GM23248 (cell line): ENCODE measurements at regions not wholly inside any gene's neighbourhood (a gene's known extent, or its start where the extent isn't known, plus 50 kb on each side); places are given as distances from the start of the nearest gene placed in this dataset.

Source experiments
- DNase-seq: peaks from one replicate; pipeline ENCODE4 v3.0.0-alpha.2; 2015
- H2AFZ ChIP-seq: fragments of 200-600 bp; sonication (generic); 2 replicates; pipeline ENCODE4 v1.6.1; 2016; ENCODE audit warnings: antibody characterized with exemption
- H3F3A ChIP-seq: fragments of 200-600 bp; sonication (generic); 2 replicates; pipeline ENCODE4 v1.6.1; 2016; ENCODE audit warnings: mild to moderate bottlenecking, antibody characterized with exemption, mixed run types; ENCODE audit not compliant: insufficient read depth
- H3K27ac ChIP-seq: fragments of 200-600 bp; sonication (generic); 2 replicates; pipeline ENCODE4 v1.5.1; 2016; ENCODE audit warnings: mild to moderate bottlenecking
- H3K27me3 ChIP-seq: fragments of 200-600 bp; sonication (generic); replicated peaks from 2 replicates; pipeline ENCODE4 v1.6.1; 2016; ENCODE audit warnings: mild to moderate bottlenecking; ENCODE audit not compliant: insufficient read depth
- H3K36me3 ChIP-seq: fragments of 200-600 bp; sonication (generic); 2 replicates; pipeline ENCODE4 v1.6.1; 2016; ENCODE audit warnings: low read depth, mild to moderate bottlenecking
- H3K4me1 ChIP-seq: fragments of 200-600 bp; sonication (generic); 2 replicates; pipeline ENCODE4 v1.6.1; 2016; ENCODE audit warnings: mild to moderate bottlenecking; ENCODE audit not compliant: insufficient read depth
- H3K4me2 ChIP-seq: fragments of 200-600 bp; sonication (generic); one replicate; pipeline ENCODE4 v1.6.1; 2016; ENCODE audit warnings: mild to moderate bottlenecking; ENCODE audit not compliant: unreplicated experiment
- H3K4me3 ChIP-seq: fragments of 200-600 bp; sonication (generic); 2 replicates; pipeline ENCODE4 v1.5.1; 2016; ENCODE audit warnings: mild to moderate bottlenecking
- H3K79me2 ChIP-seq: fragments of 200-600 bp; sonication (generic); 2 replicates; pipeline ENCODE4 v1.6.1; 2016; ENCODE audit warnings: mild to moderate bottlenecking; ENCODE audit not compliant: insufficient read depth
- H3K9ac ChIP-seq: fragments of 200-600 bp; sonication (generic); 2 replicates; pipeline ENCODE4 v1.6.1; 2016; ENCODE audit warnings: mild to moderate bottlenecking
- H3K9me2 ChIP-seq: fragments of 200-600 bp; sonication (generic); 2 replicates; pipeline ENCODE4 v1.6.1; 2016; ENCODE audit warnings: mixed run types, mild to moderate bottlenecking, moderate library complexity; ENCODE audit not compliant: insufficient read depth
- H3K9me3 ChIP-seq: fragments of 200-600 bp; sonication (generic); one replicate; pipeline ENCODE4 v1.6.1; 2017; ENCODE audit warnings: low read depth
- H4K20me1 ChIP-seq: fragments of 200-600 bp; sonication (generic); 2 replicates; pipeline ENCODE4 v1.6.0; 2016; ENCODE audit not compliant: insufficient read depth
- EZH2 ChIP-seq: fragments of 200-600 bp; sonication (generic); IDR thresholded peaks from 2 replicates; pipeline ENCODE4 v1.6.1; 2018; ENCODE audit warnings: antibody characterized with exemption, mild to moderate bottlenecking; ENCODE audit not compliant: insufficient read depth, poor library complexity, severe bottlenecking
- EZH2phosphoT487 ChIP-seq: fragments of 200-600 bp; sonication (generic); IDR thresholded peaks from 2 replicates; pipeline ENCODE4 v1.6.1; 2018; ENCODE audit warnings: antibody characterized with exemption, moderate library complexity, mild to moderate bottlenecking, low read depth; ENCODE audit not compliant: insufficient read depth
- WGBS, 2 experiments: methylation state at CpG; one replicate each; pipeline ENCODE4 v1.1.6; 2015 to 2017; ENCODE audit warnings: low lambda C conversion rate in 2 of 2, low coverage in 1 of 2; ENCODE audit errors: missing lambda C conversion rate in 2 of 2; 5-methylcytosine and 5-hydroxymethylcytosine counted together
- in situ Hi-C: fragments of 300-500 bp; cut with MboI; formaldehyde crosslinking; loops from 2 replicates; pipeline ENCODE4 v1.15.0; 2020

- in situ Hi-C loops = no loop called here
- H3K79me2 ChIP-seq = no peaks in the 10 kb centered on the region
Measured at GRCh38 chr6:93954584-93954983, 535.2 kb upstream of the EPHA7 start.

GRCh38 chr6:93943661-93944060, 524.3 kb upstream of the EPHA7 start:
- Histone ChIP-seq H4K20me1 (no peaks in the 10 kb centered on the region), H3K9me2 (no peaks in the 10 kb centered on the region), H3K9ac (no peak overlapping the region), H3K4me3 (no peak overlapping the region), H3K4me1 (no peaks in the 10 kb centered on the region), H3K9me3 (no peaks in the 10 kb centered on the region), H3K36me3 (no peaks in the 10 kb centered on the region), H3K79me2 (no peaks in the 10 kb centered on the region), H3K27me3 (no peaks in the 10 kb centered on the region), H3F3A (no peaks in the 10 kb centered on the region), H2AFZ (no peak overlapping the region), H3K4me2 (no peak overlapping the region), H3K27ac (no peak overlapping the region)
- TF ChIP-seq EZH2 (no peak), EZH2phosphoT487 (no peak)
- in situ Hi-C loops = no loop called here
- no peak for DNase-seq

More at GRCh38 chr6:93954584-93954983, 535.2 kb upstream of the EPHA7 start:
- H3K9ac ChIP-seq = no peak overlapping the region
- no peaks in the 10 kb centered on the region for H3K9me3 ChIP-seq
- TF ChIP-seq EZH2phosphoT487 (no peak), EZH2 (no peak)
- no peaks in the 10 kb centered on the region for H3F3A ChIP-seq
- H3K4me2 ChIP-seq = no peak overlapping the region
- DNase-seq = no peak
- no peaks in the 10 kb centered on the region for H3K9me2 ChIP-seq
- H3K27me3 ChIP-seq = no peaks in the 10 kb centered on the region
- no peaks in the 10 kb centered on the region for H4K20me1 ChIP-seq
- no peaks in the 10 kb centered on the region for H3K36me3 ChIP-seq
- 0 to 2% methylated on average over 1 of the region's 1 CpG for WGBS, 2 experiments
- no peaks in the 10 kb centered on the region for H3K4me1 ChIP-seq
- H3K27ac ChIP-seq = no peak overlapping the region
- H2AFZ ChIP-seq = no peak overlapping the region
- H3K4me3 ChIP-seq = no peak overlapping the region

DNA sequence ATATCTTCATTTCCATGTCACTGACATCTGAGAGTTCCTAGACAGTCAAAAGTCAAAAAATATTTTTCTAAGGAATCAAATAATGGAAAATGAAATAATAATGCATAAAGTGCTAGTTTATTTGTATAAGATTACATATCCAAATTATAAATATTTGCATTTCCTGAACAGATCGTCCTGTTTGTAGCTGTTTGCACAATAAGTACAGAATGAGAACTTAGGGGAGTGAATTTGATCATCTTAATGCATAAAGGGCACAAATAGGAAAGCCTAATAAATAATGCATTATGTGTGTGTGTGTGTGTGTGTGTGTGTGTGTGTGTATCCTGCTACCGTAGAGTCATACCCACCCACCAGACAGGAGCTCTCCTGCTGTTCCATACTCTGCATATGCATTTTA, 521.0 kb upstream of the EPHA7 start:
- H3K4me3 ChIP-seq = no peak overlapping the region
- no peak overlapping the region for H3K27ac ChIP-seq
- no peak for TF ChIP-seq EZH2
- no peak for TF ChIP-seq EZH2phosphoT487
- H3K4me2 ChIP-seq = no peak overlapping the region
- H3K9me2 ChIP-seq = no peaks in the 10 kb centered on the region
- H3K79me2 ChIP-seq = no peaks in the 10 kb centered on the region
- no peaks in the 10 kb centered on the region for H3K27me3 ChIP-seq
- 44 to 65% methylated on average over 1 to 2 of the region's 2 CpGs for WGBS, 2 experiments
- H3F3A ChIP-seq = no peaks in the 10 kb centered on the region
- in situ Hi-C loops = no loop called here
- no peak overlapping the region for H2AFZ ChIP-seq
- no peaks in the 10 kb centered on the region for H3K36me3 ChIP-seq
- no peaks in the 10 kb centered on the region for H3K9me3 ChIP-seq
- H3K4me1 ChIP-seq = no peaks in the 10 kb centered on the region
- no peak overlapping the region for H3K9ac ChIP-seq
- no peaks in the 10 kb centered on the region for H4K20me1 ChIP-seq
- no peak for DNase-seq

- in situ Hi-C loops = no loop called here
- Histone ChIP-seq H3K27me3 (no peaks in the 10 kb centered on the region), H2AFZ (no peak overlapping the region), H3K27ac (no peak overlapping the region), H3K4me2 (no peak overlapping the region), H3F3A (no peaks in the 10 kb centered on the region), H4K20me1 (no peaks in the 10 kb centered on the region), H3K36me3 (no peaks in the 10 kb centered on the region), H3K9me3 (no peaks in the 10 kb centered on the region), H3K4me3 (no peak overlapping the region), H3K9me2 (no peaks in the 10 kb centered on the region), H3K9ac (no peak overlapping the region), H3K4me1 (no peaks in the 10 kb centered on the region), H3K79me2 (no peaks in the 10 kb centered on the region)
- no peak for TF ChIP-seq EZH2
- no peak for TF ChIP-seq EZH2phosphoT487
- WGBS, 2 experiments = 5 to 9% methylated on average over 2 of the region's 2 CpGs
- no peak for DNase-seq
Measured at GRCh38 chr6:93932175-93932574, 512.8 kb upstream of the EPHA7 start.

- H3K4me2 ChIP-seq = no peak overlapping the region
Measured at GRCh38 chr6:93927731-93928130, 508.4 kb upstream of the EPHA7 start.

More at GRCh38 chr6:93927731-93928130, 508.4 kb upstream of the EPHA7 start:
- H3K79me2 ChIP-seq = no peaks in the 10 kb centered on the region
- H3F3A ChIP-seq = no peaks in the 10 kb centered on the region
- H3K9me3 ChIP-seq = no peaks in the 10 kb centered on the region
- TF ChIP-seq EZH2phosphoT487 (no peak), EZH2 (no peak)
- no peak overlapping the region for H3K4me3 ChIP-seq
- DNase-seq = no peak
- no peaks in the 10 kb centered on the region for H3K9me2 ChIP-seq
- H3K27me3 ChIP-seq = no peaks in the 10 kb centered on the region
- WGBS, 2 experiments = 18 to 21% methylated on average over 5 of the region's 5 CpGs
- no peaks in the 10 kb centered on the region for H4K20me1 ChIP-seq
- no peaks in the 10 kb centered on the region for H3K36me3 ChIP-seq
- no peak overlapping the region for H3K9ac ChIP-seq
- in situ Hi-C loops = no loop called here
- H3K27ac ChIP-seq = no peak overlapping the region
- no peaks in the 10 kb centered on the region for H3K4me1 ChIP-seq
- no peak overlapping the region for H2AFZ ChIP-seq
